ENCODE measurements at regions not wholly inside any gene's neighbourhood (a gene's known extent, or its start where the extent isn't known, plus 50 kb on each side); places are given as distances from the start of the nearest gene placed in this dataset.

GRCh38 chr2:19158896-19159295, 199.5 kb downstream of the OSR1 start (continued):
- TF ChIP-seq ELK4 (IDR thresholded peaks at IDR 0.05; ENCODE audit: borderline replicate concordance, low read depth, low read length) = no peak
- TF ChIP-seq GFI1B (tag by site-specific recombination; IDR thresholded peaks at IDR 0.05) = no peak
- TF ChIP-seq ZNF391 (tag by site-specific recombination; IDR thresholded peaks at IDR 0.05; ENCODE audit: borderline replicate concordance, low read depth) = no peak

- no peak for TF ChIP-seq SP2 (tag by site-specific recombination; IDR thresholded peaks at IDR 0.05)
- TF ChIP-seq ZNF501 (tag by site-specific recombination; IDR thresholded peaks at IDR 0.05) = no peak
- TF ChIP-seq TCF7L2 (IDR thresholded peaks at IDR 0.05; ENCODE audit: borderline replicate concordance, low read depth, low read length) = no peak
- no peak for TF ChIP-seq ZNF366 (tag by site-specific recombination; conservative IDR thresholded peaks at IDR 0.05)
- TF ChIP-seq ZNF544 (tag by site-specific recombination; IDR thresholded peaks at IDR 0.05) = no peak
- POLR2A ChIA-PET = interaction anchor here (0.8 kb wide), 1 partner anchor 182 kb away, joined by 3 read pairs; no protein-coding TSS in a partner anchor
- Histone ChIP-seq H3K36me3 (ENCODE audit: control insufficient read depth in 2 of 2, insufficient read depth in 1 of 2, low read length in 2 of 2) (no peaks in the 10 kb centered on the region), H3K27ac (ENCODE audit: extremely low read depth, low read depth, low read length) (no peak overlapping the region), H3K9me3 (ENCODE audit: control insufficient read depth, insufficient read depth, low read depth, low read length) (no peaks in the 10 kb centered on the region), H3K4me1 (ENCODE audit: control insufficient read depth, insufficient read depth, low read length) (no peaks in the 10 kb centered on the region), H3K4me3 (ENCODE audit: low read depth, low read length) (no peak overlapping the region)
- CTCF ChIA-PET = no interaction called here
These were observed 200.2 kb downstream of the OSR1 start for GRCh38 chr2:19158211-19158610.

GRCh38 chr2:19156646-19157045, 201.8 kb downstream of the OSR1 start:
- H3K4me1 ChIP-seq (ENCODE audit: control insufficient read depth, insufficient read depth, low read length) = no peaks in the 10 kb centered on the region
- H3K36me3 ChIP-seq (ENCODE audit: control insufficient read depth in 2 of 2, insufficient read depth in 1 of 2, low read length in 2 of 2) = no peaks in the 10 kb centered on the region
- no peaks in the 10 kb centered on the region for H3K9me3 ChIP-seq (ENCODE audit: control insufficient read depth, insufficient read depth, low read depth, low read length)
- ChIA-PET CTCF (interaction anchor here (0.7 kb wide), 1 partner anchor 40 kb away, joined by 3 read pairs; no protein-coding TSS in a partner anchor), POLR2A (no interaction called here)
- TF ChIP-seq REST (tag by site-specific recombination; IDR thresholded peaks at IDR 0.05) (no peak), ZNF202 (tag by site-specific recombination; IDR thresholded peaks at IDR 0.05; ENCODE audit: borderline replicate concordance) (no peak), ZBTB7A (tag by site-specific recombination; IDR thresholded peaks at IDR 0.05; ENCODE audit: low read depth) (no peak), KLF7 (tag by site-specific recombination; IDR thresholded peaks at IDR 0.05; ENCODE audit: borderline replicate concordance) (no peak), ZNF548 (tag by site-specific recombination; IDR thresholded peaks at IDR 0.05) (no peak), ZNF629 (tag by site-specific recombination; IDR thresholded peaks at IDR 0.05) (no peak), ZNF596 (tag by site-specific recombination; IDR thresholded peaks at IDR 0.05) (no peak), BCL6B (tag by site-specific recombination; IDR thresholded peaks at IDR 0.05) (no peak), ZNF768 (tag by site-specific recombination; IDR thresholded peaks at IDR 0.05) (no peak), ZBTB1 (tag by site-specific recombination; IDR thresholded peaks at IDR 0.05) (no peak), KLF1 (tag by site-specific recombination; IDR thresholded peaks at IDR 0.05) (no peak), ZNF639 (tag by site-specific recombination; IDR thresholded peaks at IDR 0.05) (no peak), ZNF37A (tag by site-specific recombination; IDR thresholded peaks at IDR 0.05) (no peak), ZNF175 (tag by site-specific recombination; IDR thresholded peaks at IDR 0.05) (no peak), ZNF280C (tag by site-specific recombination; IDR thresholded peaks at IDR 0.05) (no peak), ZNF529 (tag by site-specific recombination; IDR thresholded peaks at IDR 0.05; ENCODE audit: insufficient replicate concordance) (no peak)
- H3K27ac ChIP-seq (ENCODE audit: extremely low read depth, low read depth, low read length) = no peak overlapping the region
- no peak overlapping the region for H3K4me3 ChIP-seq (ENCODE audit: low read depth, low read length)

All from HEK293 (cell line).